ENCODE measurements at regions not wholly inside any gene's neighbourhood (a gene's known extent, or its start where the extent isn't known, plus 50 kb on each side); places are given as distances from the start of the nearest gene placed in this dataset.

- no peak for TF ChIP-seq HOXA7 (CRISPR knock-in tag; IDR thresholded peaks at IDR 0.05)
- TF ChIP-seq ATOH8 (CRISPR knock-in tag; IDR thresholded peaks at IDR 0.05; ENCODE audit: low read depth) = no peak
- TF ChIP-seq BCL3 (IDR thresholded peaks at IDR 0.05) = no peak
These were observed 300.7 kb upstream of the MAGEC2 start for GRCh38 chrX:142505839-142506238.

All from A549 (cell line).